ENCODE measurements at regions not wholly inside any gene's neighbourhood (a gene's known extent, or its start where the extent isn't known, plus 50 kb on each side); places are given as distances from the start of the nearest gene placed in this dataset.

GRCh38 chr5:153340139-153340538 is 150.3 kb upstream of the GRIA1 start:
- no peaks in the 10 kb centered on the region for H3K27me3 ChIP-seq (ENCODE audit: control insufficient read depth in 2 of 2, insufficient read depth in 2 of 2, low read length in 2 of 2)
- Mint-ChIP-seq H3K27me3 (ENCODE audit: low read depth in 3 of 3) (no peaks in the 10 kb centered on the region), H3K36me3 (no peaks in the 10 kb centered on the region), H3K4me3 (no peak overlapping the region), H3K9me3 (peaks cover 0 to 7% (median 1%) of the 10 kb centered on the region in 7 donors), H3K27ac (no peak overlapping the region), H3K4me1 (no peaks in the 10 kb centered on the region)
- no peaks in the 10 kb centered on the region for H3K36me3 ChIP-seq (replicated peaks in 1 of 2; ENCODE audit: control insufficient read depth in 1 of 2, insufficient read depth in 2 of 2, low read length in 2 of 2)
- no peak overlapping the region for H3K27ac ChIP-seq (ENCODE audit: low read depth in 1 of 2, low read length in 2 of 2)
- no peak overlapping the region for H3K9ac ChIP-seq (ENCODE audit: insufficient read depth, low read length, poor library complexity, severe bottlenecking)
- no peaks in the 10 kb centered on the region for H3K4me1 ChIP-seq (ENCODE audit: control insufficient read depth in 1 of 2, insufficient read depth in 2 of 2, low read length in 2 of 2)
- no peaks in the 10 kb centered on the region for H4K20me1 ChIP-seq (ENCODE audit: insufficient read depth, low read length)
- WGBS (ENCODE audit: insufficient coverage), result no CpG with 5 or more reads among the region's 3 CpGs
- intact Hi-C loops (cut with micrococcal nuclease), result no loop called here
- H3K4me3 ChIP-seq (replicated peaks in 1 of 3; ENCODE audit: low read depth in 2 of 3, low read length in 3 of 3), result no peak overlapping the region
- DNase-seq, result no peak
- H3K4me2 ChIP-seq (replicated peaks; ENCODE audit: extremely low read depth, low read length, poor library complexity, severe bottlenecking), result no peak overlapping the region
- no peaks in the 10 kb centered on the region for H3K79me2 ChIP-seq (ENCODE audit: insufficient read depth, low read length)
- no peak for TF ChIP-seq CTCF (IDR thresholded peaks at IDR 0.05)
- no peak overlapping the region for H2AFZ ChIP-seq (ENCODE audit: insufficient read depth, low read depth, low read length, poor library complexity, severe bottlenecking)
- no peaks in the 10 kb centered on the region for H3K9me3 ChIP-seq (replicated peaks in 1 of 2; ENCODE audit: control insufficient read depth in 1 of 2, insufficient read depth in 1 of 2, low read length in 2 of 2)

- DNase-seq, result no peak
- Mint-ChIP-seq H3K4me3 (no peak overlapping the region), H3K36me3 (no peaks in the 10 kb centered on the region), H3K4me1 (no peaks in the 10 kb centered on the region), H3K27me3 (ENCODE audit: low read depth in 3 of 3) (no peaks in the 10 kb centered on the region), H3K27ac (no peak overlapping the region), H3K9me3 (peaks cover 0 to 7% (median 0%) of the 10 kb centered on the region in 7 donors)
- Histone ChIP-seq H3K9ac (ENCODE audit: insufficient read depth, low read length, poor library complexity, severe bottlenecking) (no peak overlapping the region), H2AFZ (ENCODE audit: insufficient read depth, low read depth, low read length, poor library complexity, severe bottlenecking) (no peak overlapping the region), H3K4me2 (replicated peaks; ENCODE audit: extremely low read depth, low read length, poor library complexity, severe bottlenecking) (no peak overlapping the region), H3K9me3 (replicated peaks in 1 of 2; ENCODE audit: control insufficient read depth in 1 of 2, insufficient read depth in 1 of 2, low read length in 2 of 2) (no peaks in the 10 kb centered on the region), H3K79me2 (ENCODE audit: insufficient read depth, low read length) (no peaks in the 10 kb centered on the region), H4K20me1 (ENCODE audit: insufficient read depth, low read length) (no peaks in the 10 kb centered on the region), H3K27ac (ENCODE audit: low read depth in 1 of 2, low read length in 2 of 2) (no peak overlapping the region), H3K4me3 (replicated peaks in 1 of 3; ENCODE audit: low read depth in 2 of 3, low read length in 3 of 3) (no peak overlapping the region), H3K27me3 (ENCODE audit: control insufficient read depth in 2 of 2, insufficient read depth in 2 of 2, low read length in 2 of 2) (no peaks in the 10 kb centered on the region), H3K36me3 (replicated peaks in 1 of 2; ENCODE audit: control insufficient read depth in 1 of 2, insufficient read depth in 2 of 2, low read length in 2 of 2) (no peaks in the 10 kb centered on the region), H3K4me1 (ENCODE audit: control insufficient read depth in 1 of 2, insufficient read depth in 2 of 2, low read length in 2 of 2) (no peaks in the 10 kb centered on the region)
- 100% methylated on average over 1 of the region's 1 CpG for WGBS (ENCODE audit: insufficient coverage)
- intact Hi-C loops (cut with micrococcal nuclease), result no loop called here
- TF ChIP-seq CTCF (IDR thresholded peaks at IDR 0.05), result no peak
Measured at GRCh38 chr5:153340738-153341137, 149.7 kb upstream of the GRIA1 start.
